HEK293 (cell line): ENCODE measurements at regions not wholly inside any gene's neighbourhood (a gene's known extent, or its start where the extent isn't known, plus 50 kb on each side); places are given as distances from the start of the nearest gene placed in this dataset.

Experiments used
- CTCF ChIA-PET: fragments of 350-600 bp; formaldehyde crosslinking; extraction: SDS; loops from one replicate; lab custom pipeline; 2021; ENCODE audit warnings: antibody characterized with exemption; lab: Yijun Ruan, JAX
- POLR2A ChIA-PET: fragments of 300-600 bp; formaldehyde crosslinking; extraction: SDS; loops from one replicate; lab custom pipeline; 2020; ENCODE audit warnings: antibody characterized with exemption, inconsistent platforms; lab: Yijun Ruan, JAX
- H3K27ac ChIP-seq: fragments of 200-500 bp; sonication (Bioruptor generic); 2 replicates; pipeline ENCODE4 v1.5.1; 2014; ENCODE audit warnings: low read depth, low read length, control low read depth, inconsistent platforms; ENCODE audit errors: extremely low read depth
- H3K36me3 ChIP-seq, 2 experiments: fragments of 200-500 bp in 1 of 2; sonication (Bioruptor generic) in 1 of 2; 1 replicate in 1 of 2; 2 replicates in 1 of 2; pipeline ENCODE4 v1.5.1; 2014 to 2017; ENCODE audit warnings: inconsistent platforms in 2 of 2, low read length in 2 of 2; ENCODE audit not compliant: control insufficient read depth in 2 of 2, insufficient read depth in 1 of 2
- H3K4me1 ChIP-seq: fragments of 200-500 bp; sonication (Bioruptor generic); 2 replicates; pipeline ENCODE4 v1.5.1; 2014; ENCODE audit warnings: mild to moderate bottlenecking, low read length, inconsistent platforms; ENCODE audit not compliant: control insufficient read depth, insufficient read depth
- H3K4me3 ChIP-seq: 2 replicates; pipeline ENCODE4 v1.5.1; 2011; ENCODE audit warnings: low read depth, mild to moderate bottlenecking, control low read depth, low read length, moderate library complexity
- H3K9me3 ChIP-seq: fragments of 200-500 bp; sonication (Bioruptor generic); 2 replicates; pipeline ENCODE4 v1.5.1; 2014; ENCODE audit warnings: low read depth, low read length, inconsistent platforms; ENCODE audit not compliant: control insufficient read depth, insufficient read depth
- EGR2 ChIP-seq: fragments of 450-650 bp; formaldehyde crosslinking; IDR thresholded peaks from 2 replicates; pipeline ENCODE4 v1.5.1; 2016; ENCODE audit warnings: low read depth, missing biosample characterization, missing genetic modification characterization
- GLIS1 ChIP-seq: fragments of 450-650 bp; formaldehyde crosslinking; IDR thresholded peaks from 2 replicates; pipeline ENCODE4 v1.5.1; 2016; ENCODE audit warnings: missing biosample characterization, missing genetic modification characterization
- HOXD13 ChIP-seq: sonication (generic); formaldehyde crosslinking; IDR thresholded peaks from 2 replicates; pipeline ENCODE4 v1.8.0; 2022; ENCODE audit warnings: missing genetic modification reagents, borderline replicate concordance
- KLF9 ChIP-seq: fragments of 450-650 bp; formaldehyde crosslinking; IDR thresholded peaks from 2 replicates; pipeline ENCODE4 v1.5.1; 2016; ENCODE audit warnings: missing biosample characterization, missing genetic modification characterization, low read depth
- SP3 ChIP-seq: fragments of 450-650 bp; formaldehyde crosslinking; IDR thresholded peaks from 2 replicates; pipeline ENCODE4 v1.5.1; 2016; ENCODE audit warnings: missing biosample characterization, missing genetic modification characterization
- TCF7L2 ChIP-seq: IDR thresholded peaks from 2 replicates; pipeline ENCODE4 v1.6.1; 2011; ENCODE audit warnings: low read depth, mild to moderate bottlenecking, inconsistent platforms, low read length, moderate library complexity, borderline replicate concordance
- ZNF292 ChIP-seq: fragments of 450-650 bp; formaldehyde crosslinking; IDR thresholded peaks from 2 replicates; pipeline ENCODE4 v1.5.1; 2016; ENCODE audit warnings: low read depth, missing biosample characterization, missing genetic modification characterization, borderline replicate concordance
- ZNF560 ChIP-seq: fragments of 450-650 bp; formaldehyde crosslinking; IDR thresholded peaks from 2 replicates; pipeline ENCODE4 v1.5.1; 2017; ENCODE audit warnings: missing biosample characterization, missing genetic modification characterization, borderline replicate concordance
- ZNF561 ChIP-seq: fragments of 450-650 bp; IDR thresholded peaks from 2 replicates; pipeline ENCODE4 v1.5.1; 2018; ENCODE audit warnings: missing biosample characterization, missing genetic modification characterization, borderline replicate concordance
- ZNF621 ChIP-seq: fragments of 450-650 bp; formaldehyde crosslinking; IDR thresholded peaks from 2 replicates; pipeline ENCODE4 v1.5.1; 2017; ENCODE audit warnings: missing biosample characterization, missing genetic modification characterization
- ZNF623 ChIP-seq: fragments of 450-650 bp; formaldehyde crosslinking; IDR thresholded peaks from 2 replicates; pipeline ENCODE4 v1.5.1; 2016; ENCODE audit warnings: missing biosample characterization, missing genetic modification characterization
- ZNF658 ChIP-seq: fragments of 450-650 bp; formaldehyde crosslinking; IDR thresholded peaks from 2 replicates; pipeline ENCODE4; 2016; ENCODE audit warnings: missing biosample characterization, missing genetic modification characterization
- ZNF664 ChIP-seq: fragments of 450-650 bp; formaldehyde crosslinking; IDR thresholded peaks from 2 replicates; pipeline ENCODE4 v1.5.1; 2016; ENCODE audit warnings: missing biosample characterization, missing genetic modification characterization
- ZNF677 ChIP-seq: fragments of 450-650 bp; IDR thresholded peaks from 2 replicates; pipeline ENCODE4 v1.5.0; 2018; ENCODE audit warnings: missing biosample characterization, mild to moderate bottlenecking, missing genetic modification characterization, moderate library complexity
- ZNF777 ChIP-seq: fragments of 450-650 bp; formaldehyde crosslinking; IDR thresholded peaks from 2 replicates; pipeline ENCODE4 v1.5.1; 2017; ENCODE audit warnings: missing biosample characterization, missing genetic modification characterization, borderline replicate concordance
- ZXDB ChIP-seq: fragments of 450-650 bp; formaldehyde crosslinking; IDR thresholded peaks from 2 replicates; pipeline ENCODE4 v1.5.1; 2016; ENCODE audit warnings: missing biosample characterization, missing genetic modification characterization
- TF ChIP-seq, protein P1 (sequence below): fragments of 450-650 bp; formaldehyde crosslinking; IDR thresholded peaks from 2 replicates; pipeline ENCODE4 v1.5.1; 2016; ENCODE audit warnings: missing biosample characterization, missing genetic modification characterization
- TF ChIP-seq, protein P2 (sequence below): fragments of 450-650 bp; formaldehyde crosslinking; IDR thresholded peaks from 2 replicates; pipeline ENCODE4 v1.5.1; 2016; ENCODE audit warnings: missing biosample characterization, missing genetic modification characterization
- TF ChIP-seq, protein P3 (sequence below): fragments of 450-650 bp; formaldehyde crosslinking; IDR thresholded peaks from 2 replicates; pipeline ENCODE4 v1.5.1; 2016; ENCODE audit warnings: missing biosample characterization, missing genetic modification characterization
- TF ChIP-seq, protein P4 (sequence below): fragments of 450-650 bp; formaldehyde crosslinking; IDR thresholded peaks from 2 replicates; pipeline ENCODE4 v1.5.1; 2016; ENCODE audit warnings: missing biosample characterization, missing genetic modification characterization

DNA sequence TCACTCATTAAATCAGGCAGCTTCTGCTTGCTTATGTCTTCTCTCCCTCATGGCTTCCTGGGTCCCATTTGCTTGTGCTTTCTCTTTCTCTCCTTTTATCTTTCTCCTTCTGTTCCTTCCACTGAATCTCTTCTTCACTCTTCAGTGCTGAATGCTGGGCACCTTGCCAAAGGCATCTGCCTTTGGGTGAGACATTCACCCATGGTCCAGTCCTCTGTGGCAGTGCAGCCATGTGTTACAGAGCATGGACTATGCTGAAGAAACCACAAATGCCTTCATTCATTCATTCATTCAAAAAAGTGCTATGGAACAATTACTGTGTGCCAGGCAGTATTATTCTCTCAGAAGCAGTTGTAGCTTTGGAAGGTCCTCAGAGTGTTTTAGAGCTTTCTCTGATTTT, 344.4 kb upstream of the STXBP6 start:
- POLR2A ChIA-PET = no interaction called here
- Histone ChIP-seq H3K4me1 (no peaks in the 10 kb centered on the region), H3K4me3 (no peak overlapping the region), H3K9me3 (no peaks in the 10 kb centered on the region), H3K27ac (no peak overlapping the region), H3K36me3 (no peaks in the 10 kb centered on the region)
- CTCF ChIA-PET = no interaction called here
- TF ChIP-seq ZNF777 (tag by site-specific recombination) (no peak), SP3 (tag by site-specific recombination) (no peak), ZNF621 (tag by site-specific recombination) (no peak), EGR2 (tag by site-specific recombination) (no peak), ZNF664 (tag by site-specific recombination) (no peak), ZNF623 (tag by site-specific recombination) (no peak), KLF9 (no peak), HOXD13 (CRISPR knock-in tag) (no peak), ZNF561 (tag by site-specific recombination) (no peak), ZNF560 (tag by site-specific recombination) (no peak), ZNF677 (no peak)
- TF ChIP-seq, protein P1, sequence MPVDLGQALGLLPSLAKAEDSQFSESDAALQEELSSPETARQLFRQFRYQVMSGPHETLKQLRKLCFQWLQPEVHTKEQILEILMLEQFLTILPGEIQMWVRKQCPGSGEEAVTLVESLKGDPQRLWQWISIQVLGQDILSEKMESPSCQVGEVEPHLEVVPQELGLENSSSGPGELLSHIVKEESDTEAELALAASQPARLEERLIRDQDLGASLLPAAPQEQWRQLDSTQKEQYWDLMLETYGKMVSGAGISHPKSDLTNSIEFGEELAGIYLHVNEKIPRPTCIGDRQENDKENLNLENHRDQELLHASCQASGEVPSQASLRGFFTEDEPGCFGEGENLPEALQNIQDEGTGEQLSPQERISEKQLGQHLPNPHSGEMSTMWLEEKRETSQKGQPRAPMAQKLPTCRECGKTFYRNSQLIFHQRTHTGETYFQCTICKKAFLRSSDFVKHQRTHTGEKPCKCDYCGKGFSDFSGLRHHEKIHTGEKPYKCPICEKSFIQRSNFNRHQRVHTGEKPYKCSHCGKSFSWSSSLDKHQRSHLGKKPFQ (tag by site-specific recombination) = no peak
- TF ChIP-seq, protein P2, sequence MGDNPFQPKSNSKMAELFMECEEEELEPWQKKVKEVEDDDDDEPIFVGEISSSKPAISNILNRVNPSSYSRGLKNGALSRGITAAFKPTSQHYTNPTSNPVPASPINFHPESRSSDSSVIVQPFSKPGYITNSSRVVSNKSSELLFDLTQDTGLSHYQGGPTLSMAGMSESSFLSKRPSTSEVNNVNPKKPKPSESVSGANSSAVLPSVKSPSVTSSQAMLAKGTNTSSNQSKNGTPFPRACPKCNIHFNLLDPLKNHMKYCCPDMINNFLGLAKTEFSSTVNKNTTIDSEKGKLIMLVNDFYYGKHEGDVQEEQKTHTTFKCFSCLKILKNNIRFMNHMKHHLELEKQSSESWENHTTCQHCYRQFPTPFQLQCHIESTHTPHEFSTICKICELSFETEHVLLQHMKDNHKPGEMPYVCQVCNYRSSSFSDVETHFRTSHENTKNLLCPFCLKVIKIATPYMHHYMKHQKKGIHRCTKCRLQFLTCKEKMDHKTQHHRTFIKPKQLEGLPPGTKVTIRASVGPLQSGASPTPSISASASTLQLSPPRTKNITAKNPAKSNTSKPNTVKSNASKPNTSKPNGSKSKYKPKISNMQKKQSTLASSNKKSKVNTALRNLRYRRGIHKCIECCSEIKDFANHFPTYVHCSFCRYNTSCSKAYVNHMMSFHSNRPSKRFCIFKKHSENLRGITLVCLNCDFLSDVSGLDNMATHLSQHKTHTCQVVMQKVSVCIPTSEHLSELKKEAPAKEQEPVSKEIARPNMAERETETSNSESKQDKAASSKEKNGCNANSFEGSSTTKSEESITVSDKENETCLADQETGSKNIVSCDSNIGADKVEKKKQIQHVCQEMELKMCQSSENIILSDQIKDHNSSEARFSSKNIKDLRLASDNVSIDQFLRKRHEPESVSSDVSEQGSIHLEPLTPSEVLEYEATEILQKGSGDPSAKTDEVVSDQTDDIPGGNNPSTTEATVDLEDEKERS (tag by site-specific recombination) = no peak
- TF ChIP-seq, protein P3, sequence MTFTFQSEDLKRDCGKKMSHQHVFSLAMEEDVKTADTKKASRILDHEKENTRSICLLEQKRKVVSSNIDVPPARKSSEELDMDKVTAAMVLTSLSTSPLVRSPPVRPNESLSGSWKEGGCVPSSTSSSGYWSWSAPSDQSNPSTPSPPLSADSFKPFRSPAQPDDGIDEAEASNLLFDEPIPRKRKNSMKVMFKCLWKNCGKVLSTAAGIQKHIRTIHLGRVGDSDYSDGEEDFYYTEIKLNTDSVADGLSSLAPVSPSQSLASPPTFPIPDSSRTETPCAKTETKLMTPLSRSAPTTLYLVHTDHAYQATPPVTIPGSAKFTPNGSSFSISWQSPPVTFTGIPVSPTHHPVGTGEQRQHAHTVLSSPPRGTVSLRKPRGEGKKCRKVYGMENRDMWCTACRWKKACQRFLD (tag by site-specific recombination) = no peak
- TF ChIP-seq, protein P4, sequence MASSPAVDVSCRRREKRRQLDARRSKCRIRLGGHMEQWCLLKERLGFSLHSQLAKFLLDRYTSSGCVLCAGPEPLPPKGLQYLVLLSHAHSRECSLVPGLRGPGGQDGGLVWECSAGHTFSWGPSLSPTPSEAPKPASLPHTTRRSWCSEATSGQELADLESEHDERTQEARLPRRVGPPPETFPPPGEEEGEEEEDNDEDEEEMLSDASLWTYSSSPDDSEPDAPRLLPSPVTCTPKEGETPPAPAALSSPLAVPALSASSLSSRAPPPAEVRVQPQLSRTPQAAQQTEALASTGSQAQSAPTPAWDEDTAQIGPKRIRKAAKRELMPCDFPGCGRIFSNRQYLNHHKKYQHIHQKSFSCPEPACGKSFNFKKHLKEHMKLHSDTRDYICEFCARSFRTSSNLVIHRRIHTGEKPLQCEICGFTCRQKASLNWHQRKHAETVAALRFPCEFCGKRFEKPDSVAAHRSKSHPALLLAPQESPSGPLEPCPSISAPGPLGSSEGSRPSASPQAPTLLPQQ = no peak

DNA sequence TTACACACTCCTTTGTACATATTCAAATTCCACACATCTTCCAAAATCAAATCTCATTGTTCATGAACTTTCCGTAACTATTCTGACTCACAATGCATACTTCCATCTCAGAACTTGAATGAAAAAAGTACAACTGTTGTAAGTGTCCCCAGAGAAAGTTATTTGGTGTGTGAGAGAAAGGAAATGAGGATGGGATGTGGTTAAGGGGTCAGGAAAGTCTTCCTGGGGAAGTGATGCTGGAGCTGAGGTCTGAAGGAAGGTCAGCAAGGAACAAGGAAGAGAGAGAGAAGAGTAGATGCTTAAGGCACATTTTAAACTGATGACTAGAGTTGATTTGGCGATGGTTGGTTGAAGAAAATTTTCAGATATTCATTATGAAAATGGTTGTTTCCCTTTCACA, 340.0 kb upstream of the STXBP6 start:
- H3K9me3 ChIP-seq = no peaks in the 10 kb centered on the region
- no peaks in the 10 kb centered on the region for H3K4me1 ChIP-seq
- no peaks in the 10 kb centered on the region for H3K36me3 ChIP-seq
- POLR2A ChIA-PET = no interaction called here
- TF ChIP-seq GLIS1 (tag by site-specific recombination) = no peak
- no peak for TF ChIP-seq ZXDB
- TF ChIP-seq ZNF292 (tag by site-specific recombination) = no peak
- no peak for TF ChIP-seq ZNF658 (tag by site-specific recombination)
- TF ChIP-seq TCF7L2 = no peak
- TF ChIP-seq, all 188 proteins: peak for 0
- no peak overlapping the region for H3K27ac ChIP-seq
- CTCF ChIA-PET = interaction anchor here (0.7 kb wide), 1 partner anchor 566 kb away, joined by 4 read pairs; no protein-coding TSS in a partner anchor
- H3K4me3 ChIP-seq = no peak overlapping the region
